GM13976 (cell line): ENCODE measurements at regions not wholly inside any gene's neighbourhood (a gene's known extent, or its start where the extent isn't known, plus 50 kb on each side); places are given as distances from the start of the nearest gene placed in this dataset.

Experiments used
- DNase-seq: peaks from one replicate; pipeline ENCODE4 v3.0.0; 2012; ENCODE audit warnings: low spot score
- in situ Hi-C: fragments of 300-500 bp; cut with MboI; formaldehyde crosslinking; loops from one replicate; pipeline ENCODE4 v1.12.0; 2022; ENCODE audit warnings: low sequenced_read_pairs, mixed read lengths, inconsistent platforms; ENCODE audit not compliant: unreplicated experiment
- TF ChIP-seq, protein P1 (sequence below): IDR thresholded peaks from 2 replicates; pipeline ENCODE4 v1.5.1; 2012; ENCODE audit warnings: borderline replicate concordance, mild to moderate bottlenecking; ENCODE audit not compliant: insufficient read depth; ENCODE audit errors: extremely low read depth, missing control alignments, control extremely low read depth

DNA sequence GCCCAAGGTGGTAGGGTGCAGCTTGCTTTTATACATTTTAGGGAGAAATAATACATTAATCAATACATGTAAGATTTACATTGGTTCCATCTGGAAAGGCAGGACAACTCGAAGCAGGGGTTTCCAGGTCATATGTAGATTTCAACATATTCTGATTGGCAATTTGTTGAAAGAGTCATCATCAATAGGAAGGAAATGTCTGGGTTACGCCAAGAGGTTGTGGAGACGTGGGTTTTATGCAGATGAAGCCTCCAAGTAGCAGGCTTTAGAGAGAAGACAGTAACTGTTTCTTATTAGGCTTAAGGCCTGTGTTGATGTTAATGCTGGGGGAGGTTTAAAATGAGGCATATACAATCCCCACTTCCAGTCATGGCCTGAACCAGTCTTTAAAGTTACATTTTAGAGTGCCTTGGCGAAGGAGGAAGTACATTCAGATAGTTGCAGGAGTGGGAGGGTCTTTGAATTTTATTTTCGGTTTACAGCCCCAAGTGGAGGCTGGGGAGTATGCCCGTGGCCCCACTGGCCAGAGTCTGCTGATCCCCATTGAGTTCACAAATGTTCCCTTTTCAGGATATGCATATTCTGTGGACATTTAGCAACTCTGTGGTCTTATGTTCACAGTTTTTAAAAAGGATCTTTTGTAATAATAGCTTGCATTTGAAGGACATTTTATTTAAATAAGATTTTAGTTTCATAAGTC is 166.0 kb upstream of the GDF10 start:
- DNase-seq: no peak
- TF ChIP-seq, protein P1, sequence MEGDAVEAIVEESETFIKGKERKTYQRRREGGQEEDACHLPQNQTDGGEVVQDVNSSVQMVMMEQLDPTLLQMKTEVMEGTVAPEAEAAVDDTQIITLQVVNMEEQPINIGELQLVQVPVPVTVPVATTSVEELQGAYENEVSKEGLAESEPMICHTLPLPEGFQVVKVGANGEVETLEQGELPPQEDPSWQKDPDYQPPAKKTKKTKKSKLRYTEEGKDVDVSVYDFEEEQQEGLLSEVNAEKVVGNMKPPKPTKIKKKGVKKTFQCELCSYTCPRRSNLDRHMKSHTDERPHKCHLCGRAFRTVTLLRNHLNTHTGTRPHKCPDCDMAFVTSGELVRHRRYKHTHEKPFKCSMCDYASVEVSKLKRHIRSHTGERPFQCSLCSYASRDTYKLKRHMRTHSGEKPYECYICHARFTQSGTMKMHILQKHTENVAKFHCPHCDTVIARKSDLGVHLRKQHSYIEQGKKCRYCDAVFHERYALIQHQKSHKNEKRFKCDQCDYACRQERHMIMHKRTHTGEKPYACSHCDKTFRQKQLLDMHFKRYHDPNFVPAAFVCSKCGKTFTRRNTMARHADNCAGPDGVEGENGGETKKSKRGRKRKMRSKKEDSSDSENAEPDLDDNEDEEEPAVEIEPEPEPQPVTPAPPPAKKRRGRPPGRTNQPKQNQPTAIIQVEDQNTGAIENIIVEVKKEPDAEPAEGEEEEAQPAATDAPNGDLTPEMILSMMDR: no peak
- in situ Hi-C loops: no loop called here

DNA sequence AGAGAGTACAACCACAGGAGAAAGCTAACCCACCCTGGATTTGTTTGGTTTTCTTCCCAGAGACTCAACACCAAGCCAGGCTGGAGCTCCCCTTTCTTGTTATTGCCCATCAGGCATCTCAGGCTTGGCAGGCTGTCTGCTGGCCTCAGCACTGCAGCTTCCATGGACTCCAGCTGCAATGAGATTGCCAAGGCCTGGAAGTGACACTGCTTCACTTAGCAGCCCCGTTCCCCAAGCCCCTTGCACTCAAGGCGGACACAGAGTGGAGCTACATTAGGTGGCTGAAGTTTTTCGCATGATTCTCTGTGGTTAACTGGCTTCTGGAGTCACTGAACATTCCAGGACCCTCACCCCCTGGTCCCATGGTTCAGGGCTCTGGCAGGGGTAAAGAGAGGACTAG is 163.1 kb upstream of the GDF10 start:
- TF ChIP-seq, protein P1: no peak
- in situ Hi-C loops: no loop called here
- no peak for DNase-seq

DNA sequence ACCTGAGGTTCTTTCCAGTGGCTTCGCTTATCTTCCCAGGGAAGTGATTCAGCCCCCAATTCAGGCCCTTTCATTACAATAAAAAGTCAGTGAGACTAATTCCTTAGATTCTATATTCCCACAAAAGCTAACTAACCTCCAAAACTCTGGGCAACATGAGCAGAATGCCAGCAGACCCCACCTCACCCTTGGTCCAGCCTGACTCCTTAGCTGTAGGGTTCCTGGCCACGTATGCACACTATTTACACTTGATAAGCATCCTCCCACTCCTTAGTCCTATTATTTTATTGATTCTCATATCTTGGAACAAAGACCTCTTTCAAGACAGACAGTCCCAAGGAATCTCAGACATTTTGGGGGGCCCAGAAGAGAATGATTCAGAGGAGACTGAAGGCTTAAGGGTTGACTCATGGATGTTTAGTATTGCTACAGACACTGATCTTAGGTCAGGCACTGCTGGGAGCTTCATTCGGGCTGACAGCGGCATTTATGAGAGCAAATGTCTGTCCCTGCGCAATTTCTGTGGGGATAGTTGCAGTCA is 162.6 kb upstream of the GDF10 start:
- TF ChIP-seq, protein P1: no peak
- in situ Hi-C loops: no loop called here
- no peak for DNase-seq

DNA sequence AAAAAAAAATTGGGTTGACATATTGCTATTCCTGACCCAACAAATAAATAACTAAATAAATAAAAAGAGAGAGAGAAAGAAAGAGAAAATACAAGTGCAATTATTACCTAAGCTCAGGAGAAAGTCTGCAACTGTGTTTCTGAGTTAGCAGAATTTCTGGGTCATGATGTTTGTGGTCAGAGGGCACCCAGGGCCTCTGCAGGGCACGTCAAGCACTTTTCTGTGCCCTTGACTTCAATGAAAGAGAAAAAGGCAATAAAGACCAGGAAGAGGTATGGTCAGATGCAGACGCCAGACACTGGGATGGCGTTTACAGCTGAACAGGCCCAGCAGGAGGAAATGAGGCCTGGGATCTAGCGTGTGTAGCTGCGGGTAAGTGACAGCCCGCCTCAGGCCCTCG is 160.9 kb upstream of the GDF10 start:
- TF ChIP-seq, protein P1: no peak
- in situ Hi-C loops: no loop called here
- no peak for DNase-seq

DNA sequence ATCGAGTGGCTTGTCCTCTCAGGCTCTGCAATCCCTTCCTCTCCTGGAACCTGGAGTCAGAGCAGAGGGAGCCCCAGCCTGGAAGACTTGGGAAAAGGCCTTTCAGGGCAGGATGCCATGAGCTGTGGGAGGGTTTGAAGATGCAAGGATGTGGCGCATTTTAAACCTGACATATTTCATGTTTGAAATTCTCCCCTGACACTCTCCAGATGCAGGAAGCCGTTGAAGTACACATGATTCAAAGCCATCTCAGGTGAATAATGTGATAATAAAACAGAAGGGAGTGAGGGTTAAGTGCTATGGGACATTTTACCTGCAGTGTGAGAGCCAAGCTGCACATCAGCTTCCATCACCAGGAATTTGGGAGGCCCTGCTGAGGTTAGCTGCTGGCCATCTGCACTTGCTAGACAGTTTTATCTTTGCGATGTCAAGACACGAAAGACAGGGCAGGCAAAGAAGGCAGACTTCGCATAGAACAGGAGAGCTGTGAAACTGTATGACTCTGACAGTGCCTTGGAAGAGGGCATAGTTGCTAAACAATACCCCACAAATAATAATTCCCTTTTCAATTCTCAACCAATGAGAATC is 159.1 kb upstream of the GDF10 start:
- DNase-seq: no peak
- in situ Hi-C loops: no loop called here
- TF ChIP-seq, protein P1: no peak

DNA sequence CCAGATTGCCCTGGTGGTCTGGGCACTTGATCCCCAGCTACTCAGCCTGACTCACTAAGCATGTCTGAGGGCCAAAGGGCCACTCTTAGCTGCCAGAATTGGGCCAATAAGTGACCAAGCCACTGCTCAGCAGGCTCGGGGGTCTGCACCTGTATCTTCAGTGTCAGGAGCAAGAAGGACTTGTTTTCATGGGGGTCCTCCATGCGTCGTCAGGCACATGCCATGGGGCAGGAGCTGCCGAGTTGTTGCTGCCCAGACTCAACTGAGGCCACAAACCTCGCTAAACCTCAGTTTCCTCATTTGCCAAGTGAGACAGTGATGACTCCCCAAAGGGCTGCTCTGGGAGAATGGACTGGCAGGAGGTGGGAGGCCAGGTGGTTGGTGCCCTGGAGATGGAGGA is 158.6 kb upstream of the GDF10 start:
- TF ChIP-seq, protein P1: no peak
- in situ Hi-C loops: no loop called here
- no peak for DNase-seq
